ENCODE measurements at regions not wholly inside any gene's neighbourhood (a gene's known extent, or its start where the extent isn't known, plus 50 kb on each side); places are given as distances from the start of the nearest gene placed in this dataset.
"Not testable (repeated sequence)": the region's sequence is repeated elsewhere in the genome, so short reads cannot be mapped to it uniquely, and the experiment has no call there.

GRCh38 chr14:21780429-21781084, 106.9 kb upstream of the OR4E1 start:
- DNase-seq (ENCODE audit: insufficient read length, low spot score, missing footprints): peak; percentile 25
- Histone ChIP-seq H3K27ac (ENCODE audit: low read depth, low read length) (no peak overlapping the region), H3K27me3 (ENCODE audit: insufficient read depth, low read length) (no peaks in the 10 kb centered on the region), H3K4me2 (ENCODE audit: insufficient read depth, low read length) (no peak overlapping the region), H2AFZ (ENCODE audit: low read length) (no peak overlapping the region), H3K36me3 (ENCODE audit: insufficient read depth, low read length) (no peaks in the 10 kb centered on the region), H3K79me2 (ENCODE audit: insufficient read depth, low read length) (no peaks in the 10 kb centered on the region), H3K9me3 (ENCODE audit: low read depth, low read length) (no peaks in the 10 kb centered on the region), H3K4me3 (ENCODE audit: insufficient read depth, low read length) (no peak overlapping the region), H4K20me1 (ENCODE audit: insufficient read depth, low read length) (no peaks in the 10 kb centered on the region), H3K4me1 (ENCODE audit: insufficient read depth, low read length) (no peaks in the 10 kb centered on the region)
- TF ChIP-seq, protein P1, sequence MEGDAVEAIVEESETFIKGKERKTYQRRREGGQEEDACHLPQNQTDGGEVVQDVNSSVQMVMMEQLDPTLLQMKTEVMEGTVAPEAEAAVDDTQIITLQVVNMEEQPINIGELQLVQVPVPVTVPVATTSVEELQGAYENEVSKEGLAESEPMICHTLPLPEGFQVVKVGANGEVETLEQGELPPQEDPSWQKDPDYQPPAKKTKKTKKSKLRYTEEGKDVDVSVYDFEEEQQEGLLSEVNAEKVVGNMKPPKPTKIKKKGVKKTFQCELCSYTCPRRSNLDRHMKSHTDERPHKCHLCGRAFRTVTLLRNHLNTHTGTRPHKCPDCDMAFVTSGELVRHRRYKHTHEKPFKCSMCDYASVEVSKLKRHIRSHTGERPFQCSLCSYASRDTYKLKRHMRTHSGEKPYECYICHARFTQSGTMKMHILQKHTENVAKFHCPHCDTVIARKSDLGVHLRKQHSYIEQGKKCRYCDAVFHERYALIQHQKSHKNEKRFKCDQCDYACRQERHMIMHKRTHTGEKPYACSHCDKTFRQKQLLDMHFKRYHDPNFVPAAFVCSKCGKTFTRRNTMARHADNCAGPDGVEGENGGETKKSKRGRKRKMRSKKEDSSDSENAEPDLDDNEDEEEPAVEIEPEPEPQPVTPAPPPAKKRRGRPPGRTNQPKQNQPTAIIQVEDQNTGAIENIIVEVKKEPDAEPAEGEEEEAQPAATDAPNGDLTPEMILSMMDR (IDR thresholded peaks at IDR 0.05; ENCODE audit: extremely low read depth, low read depth, low read length): no peak

GRCh38 chr14:21771671-21772070, 98.1 kb upstream of the OR4E1 start:
- Histone ChIP-seq H3K79me2 (ENCODE audit: insufficient read depth, low read length) (no peaks in the 10 kb centered on the region), H3K4me1 (ENCODE audit: insufficient read depth, low read length) (no peaks in the 10 kb centered on the region), H3K27me3 (ENCODE audit: insufficient read depth, low read length) (no peaks in the 10 kb centered on the region), H3K9me3 (ENCODE audit: low read depth, low read length) (no peaks in the 10 kb centered on the region), H3K36me3 (ENCODE audit: insufficient read depth, low read length) (no peaks in the 10 kb centered on the region), H2AFZ (ENCODE audit: low read length) (no peak overlapping the region), H3K27ac (ENCODE audit: low read depth, low read length) (no peak overlapping the region), H3K4me2 (ENCODE audit: insufficient read depth, low read length) (no peak overlapping the region), H3K4me3 (ENCODE audit: insufficient read depth, low read length) (no peak overlapping the region), H4K20me1 (ENCODE audit: insufficient read depth, low read length) (no peaks in the 10 kb centered on the region)
- DNase-seq (ENCODE audit: insufficient read length, low spot score, missing footprints): no peak
- TF ChIP-seq, protein P1 (IDR thresholded peaks at IDR 0.05; ENCODE audit: extremely low read depth, low read depth, low read length): no peak

GRCh38 chr14:21768875-21769257, 95.2 kb upstream of the OR4E1 start:
- Histone ChIP-seq H3K4me3 (ENCODE audit: insufficient read depth, low read length) (no peak overlapping the region), H3K27me3 (ENCODE audit: insufficient read depth, low read length) (no peaks in the 10 kb centered on the region), H3K27ac (ENCODE audit: low read depth, low read length) (no peak overlapping the region), H3K4me1 (ENCODE audit: insufficient read depth, low read length) (no peaks in the 10 kb centered on the region), H3K79me2 (ENCODE audit: insufficient read depth, low read length) (no peaks in the 10 kb centered on the region), H3K9me3 (ENCODE audit: low read depth, low read length) (no peaks in the 10 kb centered on the region), H3K4me2 (ENCODE audit: insufficient read depth, low read length) (no peak overlapping the region), H4K20me1 (ENCODE audit: insufficient read depth, low read length) (no peaks in the 10 kb centered on the region), H2AFZ (ENCODE audit: low read length) (no peak overlapping the region), H3K36me3 (ENCODE audit: insufficient read depth, low read length) (no peaks in the 10 kb centered on the region)
- no peak for DNase-seq (ENCODE audit: insufficient read length, low spot score, missing footprints)
- TF ChIP-seq, protein P1 (IDR thresholded peaks at IDR 0.05; ENCODE audit: extremely low read depth, low read depth, low read length): no peak

DNA sequence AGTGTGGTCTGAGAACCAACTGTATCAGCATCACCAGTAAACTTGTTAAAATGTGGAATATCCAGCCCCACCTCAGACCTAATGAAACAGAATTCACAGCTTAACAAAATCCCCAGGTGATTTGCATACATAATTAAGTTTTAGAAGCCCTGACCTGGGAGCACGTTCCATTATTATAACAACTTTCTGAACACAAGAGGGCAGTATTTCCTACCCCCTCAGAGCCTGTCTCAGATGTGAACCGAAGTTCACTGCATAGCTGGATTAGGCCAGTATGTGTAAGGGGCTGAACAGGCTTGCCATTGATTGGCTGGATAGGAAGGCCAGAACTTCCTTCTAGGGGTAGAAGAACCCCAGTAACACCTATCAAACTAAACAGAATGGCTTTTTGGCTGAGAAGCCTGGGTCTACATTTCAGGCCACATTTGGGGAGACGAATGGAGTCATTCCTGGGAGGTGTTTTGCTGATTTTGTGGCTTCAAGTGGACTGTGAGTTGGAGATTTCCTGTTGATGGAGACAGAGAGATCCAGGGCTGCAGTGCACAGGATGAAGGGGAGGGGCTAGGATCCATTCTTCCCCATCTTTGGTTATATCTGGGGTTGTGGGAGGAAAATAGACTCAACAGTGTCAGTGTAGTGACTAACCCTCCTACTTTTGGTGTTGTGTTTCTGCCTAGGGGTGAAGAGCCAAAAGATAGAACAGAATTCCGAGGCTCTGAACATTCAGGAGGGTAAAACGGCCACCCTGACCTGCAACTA, 94.7 kb upstream of the OR4E1 start:
- no peaks in the 10 kb centered on the region for H4K20me1 ChIP-seq (ENCODE audit: insufficient read depth, low read length)
- TF ChIP-seq, protein P1 (IDR thresholded peaks at IDR 0.05; ENCODE audit: extremely low read depth, low read depth, low read length): peak; percentile 36
- H3K27ac ChIP-seq (ENCODE audit: low read depth, low read length): no peak overlapping the region
- DNase-seq (ENCODE audit: insufficient read length, low spot score, missing footprints): no peak
- H3K9me3 ChIP-seq (ENCODE audit: low read depth, low read length): no peaks in the 10 kb centered on the region
- H2AFZ ChIP-seq (ENCODE audit: low read length): no peak overlapping the region
- H3K79me2 ChIP-seq (ENCODE audit: insufficient read depth, low read length): no peaks in the 10 kb centered on the region
- H3K27me3 ChIP-seq (ENCODE audit: insufficient read depth, low read length): no peaks in the 10 kb centered on the region
- no peak overlapping the region for H3K4me3 ChIP-seq (ENCODE audit: insufficient read depth, low read length)
- no peaks in the 10 kb centered on the region for H3K36me3 ChIP-seq (ENCODE audit: insufficient read depth, low read length)
- H3K4me1 ChIP-seq (ENCODE audit: insufficient read depth, low read length): no peaks in the 10 kb centered on the region
- no peak overlapping the region for H3K4me2 ChIP-seq (ENCODE audit: insufficient read depth, low read length)

DNA sequence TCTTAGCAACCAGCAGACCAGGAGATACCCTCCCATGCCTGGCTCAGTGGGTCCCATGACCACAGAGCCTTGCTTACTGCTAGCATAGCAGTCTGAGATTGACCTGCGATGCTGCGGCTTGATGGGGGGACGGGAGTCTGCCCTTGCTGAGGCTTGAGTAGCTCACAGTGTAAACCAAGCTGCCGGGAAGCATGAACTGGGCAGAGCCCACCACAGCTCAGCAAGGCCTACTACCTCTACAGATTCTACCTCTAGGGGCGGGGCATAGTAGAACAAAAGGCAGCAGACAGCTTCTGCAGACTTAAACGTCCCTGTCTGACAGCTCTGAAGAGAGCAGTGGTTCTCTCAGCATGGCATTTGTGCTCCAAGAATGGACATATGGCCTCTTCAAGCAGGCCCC, 86.7 kb upstream of the OR4E1 start:
- not testable (repeated sequence) for DNase-seq (ENCODE audit: insufficient read length, low spot score, missing footprints); H2AFZ ChIP-seq (ENCODE audit: low read length); H3K27me3 ChIP-seq (ENCODE audit: insufficient read depth, low read length); H3K4me3 ChIP-seq (ENCODE audit: insufficient read depth, low read length); H3K79me2 ChIP-seq (ENCODE audit: insufficient read depth, low read length); H3K4me1 ChIP-seq (ENCODE audit: insufficient read depth, low read length); H3K9me3 ChIP-seq (ENCODE audit: low read depth, low read length); H4K20me1 ChIP-seq (ENCODE audit: insufficient read depth, low read length); H3K36me3 ChIP-seq (ENCODE audit: insufficient read depth, low read length); H3K4me2 ChIP-seq (ENCODE audit: insufficient read depth, low read length); H3K27ac ChIP-seq (ENCODE audit: low read depth, low read length)

Measured in osteoblast (primary cell).